Activated CD8-positive, alpha-beta memory T cell treated with anti-CD3 and anti-CD28 coated beads, Interleukin-2, amount 10 ng/mL, durations not matched to agents 7 days and 5 days (primary cell): ENCODE measurements at regions not wholly inside any gene's neighbourhood (a gene's known extent, or its start where the extent isn't known, plus 50 kb on each side); places are given as distances from the start of the nearest gene placed in this dataset.

Experiments
- ATAC-seq: fragments of 150-1000 bp; cut with Tn5 transposase; one replicate; pipeline ENCODE4 v1.10.0; 2021; ENCODE audit warnings: moderate library complexity
- CTCF ChIA-PET: fragments of 350-600 bp; sonication (Branson Sonifier 250); formaldehyde crosslinking; loops from one replicate; lab custom pipeline; 2021; ENCODE audit warnings: antibody characterized with exemption; lab: Charles Lee
- DNase-seq: peaks from one replicate; pipeline ENCODE4 v3.0.0-alpha.2; 2020
- H3K27ac Mint-ChIP-seq: one replicate; pipeline ENCODE4 v1.8.0; 2021; ENCODE audit warnings: mild to moderate bottlenecking, mixed read lengths
- H3K27me3 Mint-ChIP-seq: one replicate; pipeline ENCODE4 v1.8.0; 2021; ENCODE audit warnings: mixed read lengths
- H3K36me3 Mint-ChIP-seq: one replicate; pipeline ENCODE4 v1.8.0; 2021; ENCODE audit warnings: mild to moderate bottlenecking, mixed read lengths
- H3K4me1 Mint-ChIP-seq: one replicate; pipeline ENCODE4 v1.8.0; 2021; ENCODE audit warnings: mixed read lengths
- H3K4me3 Mint-ChIP-seq: one replicate; pipeline ENCODE4 v1.8.0; 2021; ENCODE audit warnings: mild to moderate bottlenecking, moderate library complexity, mixed read lengths
- H3K9me3 Mint-ChIP-seq: one replicate; pipeline ENCODE4 v1.8.0; 2022; ENCODE audit warnings: low read depth, mixed read lengths

DNA sequence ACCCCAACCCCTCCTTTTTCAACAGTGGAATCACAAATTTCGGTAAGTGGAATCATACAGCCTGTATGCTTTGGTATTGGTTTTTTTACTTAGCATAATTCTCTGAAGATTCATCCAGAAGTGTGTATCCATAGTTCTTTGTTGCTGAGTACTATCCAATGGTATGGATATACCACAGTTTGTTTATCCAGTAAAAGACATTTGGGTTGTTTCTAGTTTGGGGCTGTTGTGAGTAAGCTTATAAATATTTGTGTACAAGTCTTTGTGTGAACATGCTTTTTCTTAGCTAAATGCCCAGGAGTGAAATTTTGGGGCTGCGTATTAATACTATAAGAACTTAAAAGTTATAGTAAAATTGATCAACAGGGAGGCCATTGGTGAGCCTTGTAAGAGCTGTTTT, 57.5 kb upstream of the GC start:
- no peak overlapping the region for H3K27ac Mint-ChIP-seq

DNA sequence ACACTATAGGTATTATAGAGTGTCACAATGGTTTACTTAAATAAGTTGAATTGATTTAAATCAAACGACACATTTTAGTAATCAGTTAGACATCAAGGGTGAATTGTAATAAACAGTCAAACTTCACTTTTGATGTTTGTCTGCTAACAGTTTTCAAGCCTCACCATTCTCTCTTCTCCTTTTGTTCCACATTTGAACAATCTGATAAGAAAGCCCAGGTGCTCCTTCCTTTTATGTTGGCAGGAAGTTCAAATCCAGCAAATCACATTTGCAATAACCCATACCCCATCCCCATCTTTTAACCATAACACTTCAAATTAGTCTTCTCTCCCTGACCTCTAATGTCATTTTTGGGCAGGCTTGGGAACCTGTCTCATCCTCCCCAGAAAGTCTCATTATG, 63.4 kb upstream of the GC start:
- no peaks in the 10 kb centered on the region for H3K4me1 Mint-ChIP-seq
- no peaks in the 10 kb centered on the region for H3K27me3 Mint-ChIP-seq
- H3K4me3 Mint-ChIP-seq: no peak overlapping the region
- H3K9me3 Mint-ChIP-seq: no peaks in the 10 kb centered on the region
- CTCF ChIA-PET: no interaction called here
- ATAC-seq (no peak), DNase-seq (no peak)
- H3K27ac Mint-ChIP-seq: no peak overlapping the region
- H3K36me3 Mint-ChIP-seq: no peaks in the 10 kb centered on the region

More for the DNA sequence above, 57.5 kb upstream of the GC start:
- CTCF ChIA-PET: no interaction called here
- H3K36me3 Mint-ChIP-seq: no peaks in the 10 kb centered on the region
- no peaks in the 10 kb centered on the region for H3K9me3 Mint-ChIP-seq
- no peaks in the 10 kb centered on the region for H3K4me1 Mint-ChIP-seq
- ATAC-seq (no peak), DNase-seq (no peak)
- no peaks in the 10 kb centered on the region for H3K27me3 Mint-ChIP-seq
- no peak overlapping the region for H3K4me3 Mint-ChIP-seq

DNA sequence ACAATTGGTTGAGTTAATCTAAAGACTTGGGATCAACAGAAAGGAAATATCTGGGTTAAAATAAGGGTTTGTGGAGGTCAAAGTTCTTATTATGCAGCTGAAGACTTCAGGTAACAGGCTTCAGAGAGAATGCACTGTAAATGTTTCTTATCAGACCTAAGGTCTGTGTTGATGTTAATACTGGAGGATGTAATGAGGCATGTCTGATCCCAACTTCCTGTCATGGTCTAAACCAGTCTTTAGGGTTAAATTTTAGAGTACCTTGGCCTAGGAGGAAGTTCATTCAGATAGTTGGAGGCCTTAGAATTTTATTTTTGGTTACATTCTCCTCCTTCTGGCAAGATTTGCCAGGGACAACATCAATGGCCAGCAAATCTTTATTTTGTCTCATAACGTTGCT, 72.1 kb upstream of the GC start:
- Mint-ChIP-seq H3K4me3 (no peak overlapping the region), H3K27ac (no peak overlapping the region), H3K27me3 (no peaks in the 10 kb centered on the region), H3K36me3 (no peaks in the 10 kb centered on the region), H3K9me3 (peaks cover 2% of the 10 kb centered on the region), H3K4me1 (no peaks in the 10 kb centered on the region)
- no peak for ATAC-seq
- DNase-seq: no peak
- CTCF ChIA-PET: no interaction called here

GRCh38 chr4:71857713-71858451, 74.0 kb upstream of the GC start:
- CTCF ChIA-PET: no interaction called here
- Mint-ChIP-seq H3K4me1 (no peaks in the 10 kb centered on the region), H3K36me3 (no peaks in the 10 kb centered on the region), H3K4me3 (no peak overlapping the region), H3K27ac (no peak overlapping the region), H3K9me3 (no peaks in the 10 kb centered on the region), H3K27me3 (no peaks in the 10 kb centered on the region)
- ATAC-seq (no peak), DNase-seq (no peak)

GRCh38 chr4:71860643-71861042, 76.8 kb upstream of the GC start:
- Mint-ChIP-seq H3K4me1 (no peaks in the 10 kb centered on the region), H3K27me3 (no peaks in the 10 kb centered on the region), H3K27ac (no peak overlapping the region), H3K36me3 (no peaks in the 10 kb centered on the region), H3K9me3 (peaks cover 7% of the 10 kb centered on the region), H3K4me3 (no peak overlapping the region)
- DNase-seq (no peak), ATAC-seq (no peak)
- CTCF ChIA-PET: no interaction called here

DNA sequence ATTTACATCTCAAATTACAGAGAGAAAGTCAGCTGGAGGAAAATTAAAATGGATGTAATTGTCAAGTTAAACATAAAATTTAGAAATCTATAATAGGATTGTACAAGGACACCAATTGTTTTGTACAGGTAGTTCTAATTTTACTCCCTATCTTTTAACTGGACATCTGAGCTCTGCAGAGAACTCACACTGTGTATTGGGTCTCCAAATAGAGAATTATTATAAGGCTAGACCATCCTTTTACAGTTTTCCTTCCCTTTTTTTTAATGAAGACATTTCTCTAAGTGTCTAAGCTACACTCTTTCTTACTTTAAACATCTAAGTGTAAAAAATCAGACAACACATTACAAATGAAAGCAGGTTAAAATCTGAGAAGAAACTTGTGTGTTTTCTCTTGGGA, 78.4 kb upstream of the GC start:
- H3K4me3 Mint-ChIP-seq: no peak overlapping the region
- ATAC-seq (no peak), DNase-seq (no peak)
- CTCF ChIA-PET: no interaction called here
- peaks cover 7% of the 10 kb centered on the region for H3K9me3 Mint-ChIP-seq
- H3K27me3 Mint-ChIP-seq: no peaks in the 10 kb centered on the region
- no peaks in the 10 kb centered on the region for H3K36me3 Mint-ChIP-seq
- H3K4me1 Mint-ChIP-seq: no peaks in the 10 kb centered on the region
- H3K27ac Mint-ChIP-seq: no peak overlapping the region

DNA sequence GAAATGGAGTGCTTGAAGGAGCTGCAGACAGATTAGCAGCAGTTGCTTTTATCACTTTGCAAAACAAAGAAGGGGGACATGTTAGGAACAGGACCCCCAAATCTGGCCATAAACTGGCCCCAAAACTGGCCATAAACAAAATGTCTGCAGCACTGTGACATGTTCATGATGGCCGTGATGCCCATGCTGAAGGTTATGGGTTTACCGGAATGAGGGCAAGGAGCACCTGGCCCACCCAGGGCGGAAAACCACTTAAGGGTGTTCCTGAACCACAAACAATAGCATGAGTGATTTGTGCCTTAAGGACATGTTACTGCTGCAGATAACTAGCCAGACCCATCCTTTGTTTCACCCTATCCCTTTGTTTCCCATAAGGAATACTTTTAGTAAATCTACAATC, 79.6 kb upstream of the GC start:
- CTCF ChIA-PET: no interaction called here
- H3K9me3 Mint-ChIP-seq: peaks cover 7% of the 10 kb centered on the region
- DNase-seq (no peak), ATAC-seq (no peak)
- H3K27me3 Mint-ChIP-seq: no peaks in the 10 kb centered on the region
- H3K27ac Mint-ChIP-seq: no peak overlapping the region
- no peaks in the 10 kb centered on the region for H3K36me3 Mint-ChIP-seq
- no peak overlapping the region for H3K4me3 Mint-ChIP-seq
- H3K4me1 Mint-ChIP-seq: no peaks in the 10 kb centered on the region

DNA sequence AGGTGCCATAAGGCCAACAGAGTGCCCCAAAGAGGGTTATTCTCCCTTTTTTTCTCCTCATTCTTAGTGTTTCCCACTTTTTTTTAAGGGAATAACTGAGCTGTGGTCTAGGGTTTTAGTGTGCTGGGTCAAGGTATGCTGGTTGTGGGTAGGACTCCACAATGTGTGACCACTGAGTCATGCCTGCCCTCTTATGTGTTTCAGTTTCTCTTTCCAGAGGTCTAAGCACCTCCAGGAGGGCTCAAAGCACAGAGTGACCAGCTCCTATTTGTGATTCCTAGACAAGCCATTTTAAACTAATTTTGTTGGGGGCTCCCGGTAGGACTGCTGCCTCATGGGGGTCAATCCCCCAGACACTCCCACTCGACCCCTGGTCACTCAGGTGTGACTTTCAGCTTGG, 80.5 kb upstream of the GC start:
- Mint-ChIP-seq H3K4me1 (no peaks in the 10 kb centered on the region), H3K4me3 (no peak overlapping the region), H3K9me3 (peaks cover 7% of the 10 kb centered on the region), H3K27me3 (no peaks in the 10 kb centered on the region), H3K36me3 (no peaks in the 10 kb centered on the region), H3K27ac (no peak overlapping the region)
- ATAC-seq: no peak
- CTCF ChIA-PET: no interaction called here
- DNase-seq: no peak

DNA sequence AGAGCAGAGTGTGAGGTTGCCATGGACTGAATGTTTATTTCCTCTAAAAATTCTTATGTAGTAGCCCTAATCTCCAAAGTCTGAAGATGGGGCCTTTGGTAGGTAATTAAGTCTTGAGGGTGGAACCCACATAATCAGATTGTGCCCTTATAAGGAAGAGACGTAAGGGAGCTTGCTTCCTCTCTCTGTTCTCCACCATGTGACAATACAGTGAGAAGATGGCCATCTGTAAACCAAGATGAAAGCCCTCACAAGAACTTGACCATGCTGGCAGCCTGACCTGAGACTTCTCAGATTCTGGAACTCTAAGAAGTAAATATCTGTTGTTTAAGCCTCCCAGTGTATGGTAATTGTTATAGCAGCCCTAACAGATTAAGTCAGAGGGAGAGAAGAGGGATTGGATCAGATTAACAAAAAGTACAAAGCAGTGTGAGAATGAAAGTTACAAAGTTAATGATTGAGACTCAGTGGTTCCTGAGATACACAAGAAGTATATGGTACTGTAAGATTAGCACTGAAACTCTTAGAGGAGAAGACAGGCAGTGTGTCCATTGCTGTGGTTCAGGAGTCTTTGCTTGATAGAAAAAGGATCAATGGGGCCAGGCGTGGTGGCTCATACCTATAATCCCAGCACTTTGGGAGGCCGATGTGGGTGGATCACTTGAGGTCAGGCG, 82.5 kb upstream of the GC start:
- no peak overlapping the region for H3K27ac Mint-ChIP-seq
- H3K27me3 Mint-ChIP-seq: no peaks in the 10 kb centered on the region
- no peak for ATAC-seq
- peaks cover 7% of the 10 kb centered on the region for H3K9me3 Mint-ChIP-seq
- no peak for DNase-seq
- no peaks in the 10 kb centered on the region for H3K4me1 Mint-ChIP-seq
- no peaks in the 10 kb centered on the region for H3K36me3 Mint-ChIP-seq
- no peak overlapping the region for H3K4me3 Mint-ChIP-seq
- CTCF ChIA-PET: no interaction called here

DNA sequence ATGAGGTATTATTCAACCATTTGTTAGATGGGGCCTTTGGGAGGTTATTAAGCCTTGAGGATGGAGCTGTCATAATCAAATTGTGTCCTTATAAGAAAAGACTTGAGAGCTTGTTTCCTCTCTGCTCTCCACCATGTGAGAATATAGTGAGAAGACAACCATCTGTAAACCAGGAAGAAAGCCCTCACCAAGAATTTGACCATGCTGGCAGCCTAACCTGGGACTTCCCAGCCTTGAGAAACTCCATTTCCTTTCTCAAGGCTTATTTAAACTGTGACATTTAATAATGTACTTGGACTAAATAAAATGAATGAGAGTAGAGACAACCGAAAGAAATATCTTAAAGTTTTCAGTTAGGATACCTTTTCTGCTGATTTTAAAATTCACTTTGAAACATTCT, 83.7 kb upstream of the GC start:
- Mint-ChIP-seq H3K4me3 (no peak overlapping the region), H3K4me1 (no peaks in the 10 kb centered on the region), H3K9me3 (peaks cover 7% of the 10 kb centered on the region), H3K27ac (no peak overlapping the region), H3K27me3 (no peaks in the 10 kb centered on the region), H3K36me3 (no peaks in the 10 kb centered on the region)
- CTCF ChIA-PET: no interaction called here
- DNase-seq: no peak
- ATAC-seq: no peak

GRCh38 chr4:71870456-71870855, 86.6 kb upstream of the GC start:
- Mint-ChIP-seq H3K27ac (no peak overlapping the region), H3K4me3 (no peak overlapping the region), H3K9me3 (no peaks in the 10 kb centered on the region), H3K4me1 (no peaks in the 10 kb centered on the region), H3K27me3 (no peaks in the 10 kb centered on the region), H3K36me3 (no peaks in the 10 kb centered on the region)
- ATAC-seq: no peak
- DNase-seq: no peak
- CTCF ChIA-PET: no interaction called here

DNA sequence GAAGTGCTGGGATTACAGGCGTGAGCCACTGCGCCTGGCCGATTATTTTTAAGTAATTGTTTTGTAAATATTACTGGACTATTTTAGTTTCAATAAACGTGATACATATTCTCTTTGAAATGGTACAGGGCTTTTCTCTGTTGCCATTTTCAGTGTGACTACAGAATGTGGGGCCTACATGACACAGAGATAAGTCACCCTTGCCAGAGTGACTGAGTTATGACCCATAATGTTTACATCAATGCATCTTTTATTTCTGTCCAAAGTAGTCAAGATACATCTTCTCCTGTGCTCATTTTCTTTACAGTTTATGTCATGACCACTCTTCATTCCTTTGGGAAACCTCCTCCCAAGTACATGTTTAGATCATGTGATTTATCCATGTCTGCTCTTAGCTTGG, 88.3 kb upstream of the GC start:
- no peak overlapping the region for H3K4me3 Mint-ChIP-seq
- H3K4me1 Mint-ChIP-seq: no peaks in the 10 kb centered on the region
- H3K27ac Mint-ChIP-seq: no peak overlapping the region
- no peak for ATAC-seq
- DNase-seq: no peak
- CTCF ChIA-PET: no interaction called here
- no peaks in the 10 kb centered on the region for H3K9me3 Mint-ChIP-seq
- no peaks in the 10 kb centered on the region for H3K36me3 Mint-ChIP-seq
- no peaks in the 10 kb centered on the region for H3K27me3 Mint-ChIP-seq

DNA sequence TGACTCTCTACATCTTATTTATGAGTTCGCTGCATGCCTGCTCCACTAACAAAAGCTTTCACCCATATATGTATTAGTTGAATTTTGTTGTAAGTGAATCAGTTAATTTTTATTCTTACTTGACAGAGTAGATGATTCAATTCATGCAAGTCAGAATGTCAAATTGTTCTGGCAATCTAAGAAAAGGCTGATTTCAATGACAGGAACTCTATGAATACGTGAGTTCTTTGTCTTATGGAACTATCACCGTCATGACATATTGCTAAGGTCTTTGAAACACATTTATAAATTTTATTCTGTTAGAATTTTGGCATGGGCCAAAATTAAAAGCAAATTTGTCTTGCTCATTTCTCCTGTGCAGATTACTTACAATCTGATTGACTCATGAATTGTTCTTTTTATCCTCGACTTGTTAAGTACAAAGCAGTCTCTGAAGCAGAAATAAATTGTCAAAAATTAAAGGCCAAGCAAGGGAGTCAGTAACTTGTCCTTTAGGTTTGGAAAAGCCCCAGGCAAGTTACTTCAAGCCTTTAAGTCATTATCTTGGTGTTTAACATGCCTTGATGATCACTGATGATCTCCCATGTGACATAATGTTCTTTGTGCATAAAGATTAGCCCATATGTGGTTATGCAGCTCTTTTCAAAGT, 89.0 kb upstream of the GC start:
- H3K9me3 Mint-ChIP-seq: no peaks in the 10 kb centered on the region
- no peaks in the 10 kb centered on the region for H3K4me1 Mint-ChIP-seq
- ATAC-seq (no peak), DNase-seq (no peak)
- H3K27me3 Mint-ChIP-seq: no peaks in the 10 kb centered on the region
- no peaks in the 10 kb centered on the region for H3K36me3 Mint-ChIP-seq
- H3K27ac Mint-ChIP-seq: no peak overlapping the region
- CTCF ChIA-PET: no interaction called here
- no peak overlapping the region for H3K4me3 Mint-ChIP-seq

DNA sequence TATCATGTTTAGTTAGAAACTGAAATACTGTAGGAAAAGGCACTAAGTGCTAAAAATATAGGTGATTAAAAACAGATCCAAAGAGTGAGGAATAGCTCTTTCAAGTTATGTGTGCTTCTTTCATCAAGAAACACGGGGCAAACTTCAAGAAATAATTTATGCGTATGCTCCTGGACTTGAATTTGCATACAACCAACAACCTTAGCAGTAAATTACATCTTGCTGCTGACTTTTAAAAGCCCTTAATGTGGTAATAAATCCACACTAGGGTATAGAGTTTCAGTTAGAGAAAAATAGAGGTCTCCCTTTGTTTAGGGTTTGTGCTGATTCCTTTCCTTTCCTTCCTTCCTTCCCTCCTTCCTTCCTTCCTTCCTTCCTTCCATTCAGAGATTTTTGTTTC, 94.5 kb upstream of the GC start:
- Mint-ChIP-seq H3K36me3 (no peaks in the 10 kb centered on the region), H3K9me3 (no peaks in the 10 kb centered on the region), H3K4me3 (no peak overlapping the region), H3K27me3 (no peaks in the 10 kb centered on the region), H3K27ac (no peak overlapping the region), H3K4me1 (no peaks in the 10 kb centered on the region)
- no peak for ATAC-seq
- CTCF ChIA-PET: no interaction called here
- DNase-seq: no peak
